ENCODE measurements at regions not wholly inside any gene's neighbourhood (a gene's known extent, or its start where the extent isn't known, plus 50 kb on each side); places are given as distances from the start of the nearest gene placed in this dataset.
A peak's percentile ranks its signal among the peaks of the same experiment; 100 is the strongest.
"Not testable (repeated sequence)": the region's sequence is repeated elsewhere in the genome, so short reads cannot be mapped to it uniquely, and the experiment has no call there.

DNA sequence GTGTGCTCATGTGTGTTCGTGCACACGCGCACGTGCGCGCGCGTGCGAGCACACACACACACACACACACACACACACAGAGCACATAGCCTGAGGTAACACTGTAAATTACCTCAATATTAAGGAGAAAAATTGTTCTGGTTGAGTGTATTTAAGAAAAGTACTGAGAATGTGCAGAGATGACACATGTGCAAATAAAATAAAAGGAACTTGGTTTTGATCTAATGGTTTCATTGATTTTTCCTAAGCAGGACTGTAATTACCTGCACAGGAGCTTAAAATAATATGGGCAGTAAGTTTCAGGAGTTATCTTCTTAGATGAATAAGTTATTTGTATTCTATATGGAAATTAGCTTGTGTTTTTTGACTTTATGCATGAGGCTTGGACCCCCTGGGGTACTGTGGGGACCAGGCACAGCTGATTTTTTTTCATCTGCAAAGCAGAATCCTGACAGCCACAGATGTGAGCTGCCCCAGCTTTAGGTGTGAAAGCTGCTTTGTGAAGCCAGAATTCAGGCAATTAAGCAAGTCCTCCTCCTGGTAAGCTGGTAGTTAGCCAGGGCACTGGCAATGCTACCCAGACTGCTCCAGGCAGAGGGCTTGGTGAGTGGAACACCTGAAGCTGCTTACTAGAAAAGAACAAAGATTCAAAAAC is 1040.6 kb upstream of the CITED2 start:
- ATAC-seq: no peak
- no peak for DNase-seq (ENCODE audit: missing footprints)
- intact Hi-C loops (cut with DNase I): no loop called here

DNA sequence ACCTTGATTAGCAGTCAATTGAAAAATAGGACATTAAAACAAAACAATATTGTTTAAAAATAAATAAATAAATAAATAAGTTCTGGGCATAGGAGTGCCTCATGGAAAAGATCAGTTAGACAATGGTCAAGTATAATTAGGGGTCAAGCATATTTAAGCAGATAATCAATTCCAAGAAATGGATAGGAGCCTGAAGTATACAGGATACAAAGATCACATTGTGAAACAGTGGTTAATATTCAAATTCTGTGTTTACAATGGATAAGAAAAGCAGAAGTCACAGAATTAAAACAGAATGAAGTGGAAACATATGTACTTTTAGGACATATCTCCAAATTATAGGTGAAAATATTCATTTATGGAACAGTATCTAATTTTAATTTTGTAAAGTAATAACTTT is 1028.6 kb upstream of the CITED2 start:
- intact Hi-C loops (cut with DNase I): no loop called here
- ATAC-seq: no peak
- DNase-seq (ENCODE audit: missing footprints): no peak

DNA sequence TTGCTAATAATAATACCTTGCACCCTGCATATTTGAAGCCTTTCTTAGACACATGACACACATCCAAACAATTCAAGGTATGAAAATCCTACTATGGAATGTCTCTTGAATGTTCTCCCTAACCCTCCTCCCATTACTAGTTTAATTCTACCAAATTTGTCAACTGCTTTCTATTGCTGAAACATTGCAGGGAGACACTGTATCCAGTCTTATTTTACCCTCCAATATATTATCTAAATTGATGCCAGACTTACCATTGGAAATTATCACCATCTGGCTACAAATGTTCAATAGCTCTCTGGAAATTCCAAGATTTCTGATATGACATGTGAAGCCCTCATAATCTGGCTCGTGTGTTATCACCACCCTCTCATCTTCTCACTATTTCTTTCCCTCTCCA is 1027.3 kb upstream of the CITED2 start:
- no peak for DNase-seq (ENCODE audit: missing footprints)
- no peak for ATAC-seq
- intact Hi-C loops (cut with DNase I): no loop called here

DNA sequence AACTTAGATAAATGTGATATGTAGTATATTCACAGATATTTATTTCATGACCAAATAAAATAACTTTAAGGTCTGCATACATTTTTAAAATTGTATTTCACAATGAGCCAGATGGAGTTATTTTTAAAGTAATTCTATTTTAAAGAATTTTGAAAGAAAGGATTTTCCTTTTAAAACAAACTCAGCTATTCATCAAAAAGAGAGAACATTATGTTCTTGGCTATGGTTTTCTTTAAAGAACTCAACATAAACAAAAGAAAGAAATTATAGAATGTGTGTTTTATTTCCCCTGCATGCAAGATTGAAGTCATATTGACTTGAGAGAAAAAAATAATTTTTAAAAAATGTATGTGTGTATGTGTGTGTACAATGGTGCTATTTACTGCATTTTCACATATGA is 1023.6 kb upstream of the CITED2 start:
- intact Hi-C loops (cut with DNase I): no loop called here
- ATAC-seq: no peak
- no peak for DNase-seq (ENCODE audit: missing footprints)

DNA sequence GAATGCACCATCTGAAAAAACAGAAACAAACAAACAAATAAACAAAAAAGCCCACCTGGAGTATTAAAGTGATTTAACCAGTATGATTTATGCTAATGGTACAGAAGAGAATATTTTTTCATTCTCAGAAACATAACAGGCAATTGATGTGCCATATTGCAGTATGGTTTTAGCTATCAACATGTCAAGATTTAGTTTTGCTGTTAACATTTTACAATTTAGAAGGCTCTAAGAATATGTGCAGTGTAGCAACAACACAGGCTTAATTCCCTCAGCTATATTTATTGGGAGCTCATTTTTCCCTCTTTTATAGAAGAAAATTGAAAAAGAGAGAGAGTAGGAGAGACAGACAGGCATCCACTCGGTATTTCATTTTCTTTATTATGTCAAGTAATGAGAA is 1022.7 kb upstream of the CITED2 start:
- ATAC-seq: no peak
- intact Hi-C loops (cut with DNase I): no loop called here
- DNase-seq (ENCODE audit: missing footprints): no peak

DNA sequence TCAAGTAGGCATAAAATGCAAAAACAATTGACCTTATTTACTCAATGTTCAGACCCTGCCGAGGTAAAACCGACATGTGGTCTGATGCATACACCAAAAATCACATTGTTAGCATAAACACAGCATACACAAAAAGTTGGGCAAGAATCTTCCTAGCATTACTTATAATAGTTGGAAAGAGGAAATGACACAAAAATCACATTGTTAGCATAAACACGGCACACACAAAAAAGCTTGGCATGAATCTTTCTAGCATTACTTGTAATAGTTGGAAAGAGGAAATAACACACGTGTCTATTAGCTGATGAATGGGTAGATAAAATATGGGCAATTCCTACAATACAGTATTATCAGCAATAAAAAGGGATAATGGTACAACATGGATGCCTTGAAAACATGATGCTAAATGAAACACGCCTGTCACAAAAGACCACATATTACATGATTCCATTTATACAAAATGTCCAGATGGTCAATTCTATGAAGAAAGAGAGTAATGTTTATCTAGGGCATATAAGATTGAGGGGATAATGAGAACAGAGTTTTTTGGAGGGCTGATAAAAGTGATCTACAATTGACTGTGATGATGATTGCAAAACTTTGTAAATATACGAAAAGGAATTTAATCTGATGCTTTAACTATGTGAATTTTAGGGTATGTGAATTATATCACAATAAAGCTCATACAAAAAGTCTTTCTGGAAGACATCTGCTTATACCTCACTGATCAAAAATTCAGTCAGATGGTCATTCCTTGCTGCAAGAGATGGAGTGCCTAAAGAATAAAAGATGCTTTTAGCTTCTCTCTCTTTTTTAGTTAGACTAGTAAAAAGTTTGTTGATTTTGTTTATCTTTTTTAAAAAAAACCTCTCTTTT is 1019.5 kb upstream of the CITED2 start:
- DNase-seq (ENCODE audit: missing footprints): no peak
- no peak for ATAC-seq
- intact Hi-C loops (cut with DNase I): no loop called here

DNA sequence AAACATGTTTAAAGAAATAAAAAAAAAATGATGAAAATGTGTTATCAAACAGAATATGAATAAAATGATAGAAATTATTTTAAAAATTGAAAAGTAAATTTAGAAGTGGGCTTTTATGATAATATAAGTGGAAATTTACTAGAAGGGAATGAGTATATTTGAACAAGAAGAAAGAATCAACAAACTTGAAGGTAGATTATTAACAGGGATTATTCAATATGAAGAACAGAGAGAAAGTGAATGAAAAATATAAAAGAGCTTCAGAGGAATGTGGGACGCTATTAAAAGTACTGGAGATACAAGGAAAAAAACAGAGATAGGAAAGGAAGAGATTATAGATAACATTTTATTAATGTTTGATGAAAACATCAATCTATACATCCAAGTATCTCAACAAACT is 1014.4 kb upstream of the CITED2 start:
- ATAC-seq: no peak
- no peak for DNase-seq (ENCODE audit: missing footprints)
- intact Hi-C loops (cut with DNase I): no loop called here

DNA sequence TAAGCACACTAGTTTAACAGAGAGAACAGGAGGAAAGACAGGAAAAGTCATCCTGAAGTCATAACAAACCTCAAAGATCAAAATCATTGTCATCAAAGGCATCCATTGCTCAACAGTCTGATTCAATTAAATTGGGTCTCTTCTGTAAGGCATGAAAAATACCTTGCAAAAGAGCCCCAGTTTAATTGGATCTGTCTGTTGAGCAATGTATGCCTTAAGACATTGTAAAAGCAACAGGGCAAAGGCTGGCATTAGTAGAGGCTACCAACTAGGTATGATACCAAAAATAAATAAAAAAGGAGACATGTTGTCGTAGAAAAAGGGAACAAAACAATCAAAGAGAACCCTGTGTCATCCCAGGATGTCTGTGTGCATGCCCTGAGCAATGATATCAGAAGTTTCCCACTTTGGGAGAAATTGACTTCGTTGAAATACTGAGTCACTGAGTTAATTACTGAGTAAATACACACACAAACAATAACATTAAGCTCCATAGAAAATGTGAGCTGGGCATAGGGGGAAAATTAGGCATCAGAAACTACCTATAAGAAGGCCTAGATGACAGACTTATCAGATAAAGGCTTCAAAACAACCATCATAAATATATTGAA is 1013.8 kb upstream of the CITED2 start:
- no peak for DNase-seq (ENCODE audit: missing footprints)
- ATAC-seq: no peak
- intact Hi-C loops (cut with DNase I): no loop called here

DNA sequence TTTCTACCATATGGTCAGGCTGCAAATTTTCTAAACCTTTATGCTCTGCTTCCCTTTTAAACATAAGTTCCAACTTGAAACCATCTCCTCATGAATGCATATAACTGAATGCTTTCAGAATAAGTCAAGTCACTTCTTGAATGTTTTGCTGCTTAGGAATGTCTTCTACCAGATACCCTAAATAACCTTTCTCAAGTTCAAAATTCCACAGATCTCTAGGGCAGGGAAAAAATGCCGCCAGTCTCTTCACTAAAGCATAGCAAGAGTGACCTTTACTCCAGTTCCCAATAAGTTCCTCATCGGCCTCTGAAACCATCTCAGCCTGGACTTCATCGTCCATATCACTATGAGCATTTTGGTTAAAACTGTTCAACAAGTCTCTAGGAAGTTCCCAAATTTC is 1011.2 kb upstream of the CITED2 start:
- intact Hi-C loops (cut with DNase I): no loop called here
- DNase-seq (ENCODE audit: missing footprints) (no peak), ATAC-seq (no peak)

DNA sequence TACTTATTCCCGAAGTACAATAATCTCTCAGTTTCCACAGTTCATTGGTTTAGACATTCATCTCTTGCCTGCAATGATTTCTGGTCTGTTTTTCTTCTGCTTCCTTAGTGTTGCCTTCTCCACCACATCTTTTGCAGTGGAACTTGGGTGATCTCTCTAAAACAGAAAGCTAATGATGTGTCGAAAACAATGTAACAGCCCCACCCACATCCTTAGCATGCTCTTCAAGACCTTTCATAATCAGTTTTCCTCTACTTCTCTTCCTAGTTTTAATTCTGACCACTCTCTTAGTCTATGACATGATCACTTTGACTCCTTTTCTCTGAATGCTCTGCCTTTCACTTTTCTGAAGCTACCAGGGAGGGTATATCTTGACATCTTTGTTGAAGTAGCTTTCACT is 1007.9 kb upstream of the CITED2 start:
- intact Hi-C loops (cut with DNase I): no loop called here
- ATAC-seq (no peak), DNase-seq (ENCODE audit: missing footprints) (no peak)

DNA sequence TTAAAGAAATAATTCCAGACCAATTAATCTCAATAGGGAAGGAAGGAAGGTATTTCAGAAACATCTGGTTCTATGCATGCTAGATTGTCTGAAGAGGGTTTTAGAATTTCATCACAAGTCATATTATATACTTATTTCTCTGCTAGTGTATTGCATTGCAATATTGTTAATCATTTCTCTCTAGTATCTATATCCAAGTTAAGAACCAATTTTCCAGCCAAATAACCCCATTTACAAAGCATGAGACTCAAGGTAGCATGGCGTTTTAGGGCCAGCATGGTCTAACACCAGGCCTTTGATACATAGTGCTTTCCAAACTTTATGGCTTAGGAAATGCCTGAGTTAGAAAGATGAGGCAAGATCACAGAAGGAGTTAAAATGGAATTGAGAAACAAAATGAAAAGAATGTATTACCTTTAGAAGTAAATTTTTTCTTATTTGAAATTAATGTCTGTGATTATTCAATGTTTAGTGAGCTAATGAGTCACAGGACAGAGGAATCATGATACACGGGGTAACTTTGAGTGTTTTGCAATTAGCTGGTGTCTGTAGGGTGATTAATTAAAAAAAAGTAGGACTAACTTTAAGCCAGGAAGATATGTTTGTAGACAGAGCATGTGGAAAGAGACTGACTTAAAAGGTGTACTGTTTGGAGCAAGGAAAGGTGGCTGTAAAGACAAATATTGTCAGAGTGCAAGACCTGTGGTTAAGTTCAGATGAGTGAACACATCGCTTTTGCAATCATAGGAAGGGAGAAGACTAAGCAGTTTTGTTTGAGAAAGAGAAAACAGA is 1006.2 kb upstream of the CITED2 start:
- ATAC-seq (no peak), DNase-seq (ENCODE audit: missing footprints) (no peak)
- intact Hi-C loops (cut with DNase I): no loop called here

DNA sequence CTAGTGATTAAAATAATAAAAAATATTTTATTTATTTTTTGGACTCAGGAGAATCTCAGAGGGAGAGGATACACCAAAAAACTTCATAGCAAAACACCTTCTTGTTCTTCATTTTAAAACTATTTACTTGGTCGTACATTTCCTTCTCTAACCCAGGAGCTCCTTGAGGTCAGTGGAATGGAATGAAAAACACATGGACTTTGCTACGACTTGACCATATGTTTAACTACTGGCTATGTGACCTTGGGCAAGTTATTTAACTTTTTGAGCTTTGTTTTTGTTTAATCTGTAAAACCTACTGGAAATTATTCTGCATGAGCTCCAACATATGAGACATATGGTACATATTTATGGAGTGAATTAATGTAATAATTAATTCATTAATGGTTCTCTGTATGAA is 1005.5 kb upstream of the CITED2 start:
- ATAC-seq (no peak), DNase-seq (ENCODE audit: missing footprints) (no peak)
- intact Hi-C loops (cut with DNase I): no loop called here

DNA sequence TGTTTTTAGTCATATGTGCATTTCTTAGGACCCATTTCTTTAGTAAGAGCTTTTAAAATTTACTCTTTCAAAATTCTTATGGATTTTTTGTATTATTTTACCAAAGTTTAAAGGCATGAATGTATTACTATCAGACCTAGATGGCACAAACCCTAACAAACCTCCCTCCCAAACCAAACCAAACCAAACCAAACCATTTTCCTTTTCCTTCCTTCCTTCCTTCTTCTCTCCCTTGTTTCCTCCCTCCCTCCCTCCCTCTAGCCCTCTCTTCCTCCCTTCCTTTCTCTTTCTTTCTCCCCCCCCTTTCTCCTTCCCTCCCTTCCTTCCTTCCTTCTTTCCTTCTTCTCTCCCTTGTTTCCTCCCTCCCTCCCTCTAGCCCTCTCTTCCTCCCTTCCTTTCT is 1001.8 kb upstream of the CITED2 start:
- DNase-seq (ENCODE audit: missing footprints): no peak
- intact Hi-C loops (cut with DNase I): no loop called here
- ATAC-seq: no peak

DNA sequence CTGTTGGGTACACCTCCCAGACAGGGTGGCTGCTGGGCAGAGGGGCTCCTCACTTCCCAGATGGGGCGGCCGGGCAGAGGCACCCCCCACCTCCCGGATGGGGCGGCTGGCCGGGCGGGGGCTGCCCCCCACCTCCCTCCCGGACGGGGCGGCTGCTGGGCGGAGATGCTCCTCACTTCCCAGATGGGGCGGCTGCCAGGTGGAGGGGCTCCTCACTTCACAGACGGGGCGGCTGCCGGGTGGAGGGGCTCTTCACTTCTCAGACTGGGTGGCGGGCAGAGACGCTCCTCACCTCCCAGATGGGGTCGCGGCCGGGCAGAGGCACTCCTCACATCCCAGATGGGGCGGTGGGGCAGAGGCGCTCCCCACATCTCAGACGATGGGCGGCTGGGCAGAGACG is 999.3 kb upstream of the CITED2 start:
- intact Hi-C loops (cut with DNase I); ATAC-seq: not testable (repeated sequence)
- peak; percentile 46 for DNase-seq (ENCODE audit: missing footprints)

DNA sequence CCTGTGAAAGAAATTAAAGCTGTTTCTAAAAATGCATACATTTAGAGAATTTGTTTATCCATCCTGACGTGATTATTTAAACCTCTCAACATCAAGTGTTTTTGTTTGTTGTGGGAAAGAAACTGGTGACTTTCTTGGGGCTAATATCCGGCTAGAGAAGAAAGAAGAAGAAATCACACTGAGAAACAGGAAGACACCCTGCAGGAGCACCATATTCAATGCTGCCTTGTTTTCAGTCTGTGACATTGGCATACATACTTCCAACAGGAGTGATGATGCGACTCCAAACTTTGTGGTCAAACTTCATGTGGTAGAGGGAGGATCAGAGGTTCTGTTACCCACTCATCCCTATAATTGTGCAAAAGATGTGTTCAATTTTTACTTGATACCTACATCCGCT is 997.6 kb upstream of the CITED2 start:
- intact Hi-C loops (cut with DNase I): no loop called here
- no peak for DNase-seq (ENCODE audit: missing footprints)
- no peak for ATAC-seq

DNA sequence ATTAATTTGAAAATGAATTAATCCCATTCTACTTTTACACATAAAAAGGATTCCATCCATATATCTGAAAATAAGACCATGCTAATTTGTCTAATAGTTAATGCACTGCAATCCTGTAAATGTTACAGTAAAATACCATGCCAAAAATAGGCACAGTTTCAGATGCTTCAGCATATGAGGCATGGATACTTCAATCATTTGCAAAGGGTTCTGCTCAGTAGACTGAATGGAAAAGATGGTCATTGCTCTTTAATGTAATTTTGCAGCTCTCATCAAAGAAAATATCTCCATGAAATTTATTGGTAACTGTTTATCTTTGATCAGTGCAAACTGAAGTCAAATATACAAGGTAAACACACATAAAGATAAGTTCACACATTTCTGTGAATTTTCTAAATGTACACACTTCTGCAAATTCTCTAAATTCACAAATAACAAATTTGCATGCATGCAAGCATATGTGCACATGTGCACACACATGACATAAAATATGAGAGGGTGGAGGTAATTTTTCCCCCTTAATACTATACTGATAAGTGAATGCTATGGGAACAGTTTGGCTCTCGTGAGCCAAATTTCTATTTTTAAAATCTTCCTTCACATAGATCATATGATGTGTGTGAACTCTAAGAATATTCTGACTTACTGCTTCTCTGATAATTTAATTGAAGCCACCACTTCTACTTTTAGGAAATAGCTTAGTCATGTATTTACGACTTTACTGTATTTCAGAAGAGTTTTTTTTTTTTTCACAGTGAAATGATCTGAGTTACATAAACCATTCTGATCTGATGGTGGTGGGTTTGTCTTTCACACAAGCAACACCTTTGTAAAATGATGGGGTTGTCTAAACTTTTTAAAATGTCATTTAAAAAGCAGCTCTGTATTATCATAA is 996.8 kb upstream of the CITED2 start:
- no peak for DNase-seq (ENCODE audit: missing footprints)
- intact Hi-C loops (cut with DNase I): no loop called here
- no peak for ATAC-seq

DNA sequence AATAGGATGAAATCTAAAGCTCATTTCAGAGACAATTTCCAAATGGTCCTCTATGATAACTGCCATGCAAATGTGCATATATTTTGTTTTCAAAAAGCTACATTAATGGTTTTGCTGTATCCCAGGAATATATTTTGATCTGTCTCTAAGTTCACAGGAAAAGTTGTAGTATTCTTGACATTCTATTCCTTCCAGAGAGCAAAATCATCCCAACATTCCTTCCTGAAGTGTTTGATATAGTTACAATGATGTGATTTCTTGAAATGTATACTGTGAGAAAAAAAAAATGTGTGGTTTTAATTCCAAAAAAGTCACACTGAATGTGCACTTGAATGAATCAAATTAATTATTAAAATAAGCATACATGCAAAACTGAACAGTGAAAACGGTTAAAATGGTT is 996.0 kb upstream of the CITED2 start:
- intact Hi-C loops (cut with DNase I): no loop called here
- no peak for DNase-seq (ENCODE audit: missing footprints)
- no peak for ATAC-seq

DNA sequence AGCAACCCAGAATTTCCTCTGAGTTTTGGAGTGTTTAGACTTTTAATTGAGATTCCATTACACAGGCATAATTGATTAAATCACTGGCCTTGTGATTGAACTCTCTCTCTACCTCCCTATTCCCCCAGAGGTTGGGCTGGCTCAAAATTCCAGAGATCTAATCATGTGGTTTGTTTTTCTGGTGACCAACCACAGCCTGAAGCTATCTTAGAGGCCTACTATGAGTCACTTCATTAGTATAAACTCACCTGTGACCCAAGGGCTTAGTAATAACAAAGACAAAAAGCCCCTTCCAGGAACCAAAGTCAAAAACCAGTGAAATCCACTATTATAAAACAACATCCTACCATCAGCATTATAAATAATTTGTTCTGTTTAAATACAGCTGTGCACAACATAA is 992.5 kb upstream of the CITED2 start:
- DNase-seq (ENCODE audit: missing footprints) (no peak), ATAC-seq (no peak)
- intact Hi-C loops (cut with DNase I): no loop called here

DNA sequence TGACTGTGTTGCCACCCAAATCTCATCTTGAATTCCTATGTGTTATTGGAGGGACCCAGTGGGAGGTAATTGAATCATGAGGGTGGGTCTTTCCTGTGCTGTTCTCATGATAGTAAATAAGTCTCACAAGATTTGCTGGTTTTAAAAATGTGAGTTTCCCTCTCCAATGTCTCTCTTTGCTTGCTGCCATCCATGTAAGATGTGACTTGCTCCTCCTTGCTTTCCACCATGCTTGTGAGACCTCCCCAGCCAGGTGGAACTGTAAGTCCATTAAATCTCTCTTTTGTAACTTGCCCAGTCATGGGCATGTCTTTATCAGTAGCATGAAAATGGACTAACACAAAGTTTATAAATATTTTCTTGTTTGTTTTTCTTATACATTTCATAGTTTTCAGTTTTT is 990.5 kb upstream of the CITED2 start:
- no peak for ATAC-seq
- no peak for DNase-seq (ENCODE audit: missing footprints)
- intact Hi-C loops (cut with DNase I): no loop called here
